ENCODE measurements at regions not wholly inside any gene's neighbourhood (a gene's known extent, or its start where the extent isn't known, plus 50 kb on each side); places are given as distances from the start of the nearest gene placed in this dataset.

- TF ChIP-seq CTCF (IDR thresholded peaks at IDR 0.05) (no peak), USF2 (IDR thresholded peaks at IDR 0.05; ENCODE audit: borderline replicate concordance, low read depth, low read length) (no peak), POLR2AphosphoS5 (IDR thresholded peaks at IDR 0.05; ENCODE audit: low read depth, low read length) (no peak), ELF1 (IDR thresholded peaks at IDR 0.05) (no peak), SIN3A (IDR thresholded peaks at IDR 0.05; ENCODE audit: borderline replicate concordance, low read depth, low read length) (no peak), MAX (IDR thresholded peaks at IDR 0.05; ENCODE audit: low read depth) (no peak), SMC3 (IDR thresholded peaks at IDR 0.05; ENCODE audit: low read depth, low read length) (no peak), GABPA (IDR thresholded peaks at IDR 0.05; ENCODE audit: low read depth) (no peak), FOXM1 (IDR thresholded peaks at IDR 0.05; ENCODE audit: low read depth) (no peak), MXI1 (IDR thresholded peaks at IDR 0.05; ENCODE audit: low read depth, low read length) (no peak), TAF1 (IDR thresholded peaks at IDR 0.05; ENCODE audit: borderline replicate concordance, low read depth, low read length) (no peak)
Observed at GRCh38 chr2:56713978-56714377, 530.2 kb downstream of the CCDC85A start.
